Activated naive CD8-positive, alpha-beta T cell treated with anti-CD3 and anti-CD28 coated beads, Interleukin-2, amount 10 ng/mL, durations not matched to agents 7 days and 5 days (primary cell): ENCODE measurements at regions not wholly inside any gene's neighbourhood (a gene's known extent, or its start where the extent isn't known, plus 50 kb on each side); places are given as distances from the start of the nearest gene placed in this dataset.

ENCODE experiments used
- ATAC-seq: fragments of 150-1000 bp; cut with Tn5 transposase; one replicate; pipeline ENCODE4 v1.10.0; 2021; ENCODE audit warnings: low read depth, moderate library complexity
- POLR2A ChIA-PET: fragments of 350-600 bp; sonication (Branson Sonifier 250); formaldehyde crosslinking; loops from one replicate; lab custom pipeline; 2021; ENCODE audit warnings: antibody characterized with exemption; lab: Charles Lee
- DNase-seq: peaks from one replicate; pipeline ENCODE4 v3.0.0; 2021
- H3K27ac Mint-ChIP-seq: one replicate; pipeline ENCODE4 v1.8.0; 2022; ENCODE audit warnings: mild to moderate bottlenecking, mixed read lengths
- H3K27me3 Mint-ChIP-seq: one replicate; pipeline ENCODE4 v1.8.0; 2022; ENCODE audit warnings: mild to moderate bottlenecking, moderate library complexity, mixed read lengths
- H3K36me3 Mint-ChIP-seq: one replicate; pipeline ENCODE4 v1.8.0; 2021; ENCODE audit warnings: mild to moderate bottlenecking, mixed read lengths
- H3K4me1 Mint-ChIP-seq: one replicate; pipeline ENCODE4 v1.8.0; 2021; ENCODE audit warnings: mixed read lengths
- H3K4me3 Mint-ChIP-seq: one replicate; pipeline ENCODE4 v1.8.0; 2022; ENCODE audit warnings: mild to moderate bottlenecking, moderate library complexity, mixed read lengths
- H3K9me3 Mint-ChIP-seq: one replicate; pipeline ENCODE4 v1.8.0; 2021; ENCODE audit warnings: mixed read lengths

DNA sequence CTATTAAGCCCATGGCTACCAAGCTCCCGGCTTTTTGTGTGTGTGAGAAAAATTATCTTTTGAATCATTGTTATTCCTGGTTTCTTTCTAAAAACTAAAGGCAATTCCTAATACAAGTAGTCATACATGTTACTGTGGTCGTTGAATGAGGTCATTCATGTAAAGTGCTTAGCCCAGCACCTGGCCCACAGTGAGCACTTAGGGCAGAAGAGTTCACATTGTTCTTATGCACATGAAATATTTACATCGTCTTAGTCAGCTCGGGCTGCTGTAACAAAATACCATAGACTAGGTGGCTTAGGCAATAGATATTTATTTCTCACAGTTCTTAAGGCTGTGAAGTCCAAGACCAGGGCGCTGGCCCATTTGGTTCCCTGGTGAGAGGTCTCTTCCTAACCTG lies 216.1 kb downstream of the SHQ1 start:
- Mint-ChIP-seq H3K4me3 (no peak overlapping the region), H3K36me3 (peaks cover 2% of the 10 kb centered on the region), H3K27ac (no peak overlapping the region), H3K4me1 (peaks cover 28% of the 10 kb centered on the region), H3K27me3 (no peaks in the 10 kb centered on the region), H3K9me3 (peaks cover 3% of the 10 kb centered on the region)
- no peak for ATAC-seq
- POLR2A ChIA-PET = no interaction called here
- no peak for DNase-seq

DNA sequence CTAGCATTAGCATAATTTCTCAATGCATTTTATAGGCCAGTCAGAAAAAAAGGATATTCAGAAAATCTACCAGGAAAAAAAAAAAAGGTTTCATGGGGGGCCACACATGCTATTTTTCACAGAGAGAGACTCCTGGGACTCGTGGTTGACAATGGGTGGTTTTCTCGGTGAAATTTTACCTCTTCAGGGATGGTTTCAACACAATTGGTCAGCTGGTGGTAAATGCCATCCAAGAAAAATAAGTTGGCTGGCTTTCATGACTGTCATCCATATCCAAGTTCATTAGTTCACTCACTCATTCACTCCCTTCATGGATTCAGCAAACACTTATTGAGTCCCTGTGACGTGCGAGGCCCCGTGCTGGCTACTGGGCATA lies 217.3 kb downstream of the SHQ1 start:
- DNase-seq = no peak
- no peak for ATAC-seq
- H3K36me3 Mint-ChIP-seq = peaks cover 2% of the 10 kb centered on the region
- no peak overlapping the region for H3K27ac Mint-ChIP-seq
- H3K9me3 Mint-ChIP-seq = peaks cover 3% of the 10 kb centered on the region
- POLR2A ChIA-PET = no interaction called here
- peaks cover 29% of the 10 kb centered on the region for H3K4me1 Mint-ChIP-seq
- no peak overlapping the region for H3K4me3 Mint-ChIP-seq
- no peaks in the 10 kb centered on the region for H3K27me3 Mint-ChIP-seq

DNA sequence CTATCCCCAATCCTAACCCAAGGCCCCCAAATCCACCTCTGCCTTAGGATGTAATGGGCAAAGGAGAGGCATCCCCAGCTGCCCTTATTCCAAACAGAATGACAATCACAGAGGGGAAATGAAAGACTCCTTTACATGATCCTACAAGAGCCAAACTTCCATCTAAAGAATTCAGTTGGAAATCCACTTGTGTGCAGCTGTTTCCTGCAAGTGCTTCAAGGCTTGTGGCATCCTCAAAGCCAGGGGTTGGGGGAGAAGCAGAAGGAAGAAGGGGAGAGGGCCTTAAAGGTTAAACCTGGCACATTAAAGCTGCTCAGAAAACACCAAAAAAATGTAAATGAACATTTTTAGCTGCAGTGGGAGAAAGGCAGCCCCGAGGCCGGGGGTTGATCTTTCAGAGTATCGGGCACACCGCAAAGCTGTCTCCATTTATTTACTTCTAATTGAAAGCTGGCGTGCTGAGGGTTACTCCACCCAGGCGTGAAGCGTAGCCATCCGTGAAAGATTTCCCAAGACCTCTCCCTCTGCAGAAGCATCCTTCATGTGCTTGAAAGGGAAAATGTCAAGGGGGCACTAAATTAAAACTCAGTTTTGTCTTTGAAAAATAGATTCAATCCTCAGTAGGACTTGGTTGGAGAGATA lies 217.8 kb downstream of the SHQ1 start:
- POLR2A ChIA-PET = no interaction called here
- H3K36me3 Mint-ChIP-seq = peaks cover 2% of the 10 kb centered on the region
- DNase-seq (no peak), ATAC-seq (no peak)
- peaks cover 29% of the 10 kb centered on the region for H3K4me1 Mint-ChIP-seq
- no peak overlapping the region for H3K27ac Mint-ChIP-seq
- H3K4me3 Mint-ChIP-seq = no peak overlapping the region
- peaks cover 3% of the 10 kb centered on the region for H3K9me3 Mint-ChIP-seq
- H3K27me3 Mint-ChIP-seq = no peaks in the 10 kb centered on the region

DNA sequence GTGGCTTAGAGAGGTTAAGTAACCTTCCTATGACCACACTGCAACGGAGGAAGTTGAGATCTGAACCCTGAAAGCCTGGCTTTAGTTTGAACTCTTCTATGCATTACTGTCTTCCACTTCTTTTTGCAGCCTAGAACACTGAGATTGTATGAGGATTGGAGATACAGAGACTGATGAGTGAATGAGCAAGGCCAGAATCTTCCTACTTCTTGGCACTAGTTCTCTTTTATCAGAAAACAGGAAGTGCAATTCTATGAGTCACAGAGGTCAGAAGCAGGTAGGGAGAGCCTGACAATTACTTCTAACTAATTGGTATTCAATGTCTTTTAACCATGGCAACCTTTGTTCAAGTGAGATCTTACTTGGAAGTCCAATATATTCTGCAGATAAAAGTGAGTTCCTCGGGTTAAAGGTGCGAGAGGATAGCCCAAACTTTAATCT lies 219.0 kb downstream of the SHQ1 start:
- ATAC-seq (peak; percentile 86), DNase-seq (no peak)
- Mint-ChIP-seq H3K9me3 (peaks cover 3% of the 10 kb centered on the region), H3K27me3 (no peaks in the 10 kb centered on the region), H3K36me3 (peaks cover 2% of the 10 kb centered on the region), H3K4me1 (peaks cover 29% of the 10 kb centered on the region), H3K27ac (peak overlapping the region; percentile 92), H3K4me3 (peak overlapping the region; percentile 61)
- POLR2A ChIA-PET = no interaction called here

DNA sequence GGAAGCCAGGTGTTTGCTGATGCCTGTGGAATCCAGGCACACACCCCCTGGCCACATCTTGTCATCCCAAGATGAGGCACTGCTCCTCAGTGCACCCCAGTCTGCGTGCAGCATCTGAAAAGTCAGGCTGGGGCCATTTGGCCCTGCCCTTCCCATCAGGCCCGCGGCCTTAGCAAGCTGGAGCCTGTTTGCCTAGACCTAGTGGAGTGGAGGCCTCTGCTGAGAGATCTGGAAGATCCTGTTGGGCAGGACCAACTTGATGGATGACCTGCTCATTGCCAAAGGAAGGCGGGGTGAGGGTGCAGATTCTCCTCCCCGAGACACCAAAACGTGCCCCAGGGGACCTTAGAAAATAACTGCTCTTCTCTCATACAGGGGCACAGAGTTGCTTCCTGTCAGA lies 220.2 kb downstream of the SHQ1 start:
- POLR2A ChIA-PET = no interaction called here
- Mint-ChIP-seq H3K4me1 (peaks cover 29% of the 10 kb centered on the region), H3K9me3 (peaks cover 3% of the 10 kb centered on the region)

DNA sequence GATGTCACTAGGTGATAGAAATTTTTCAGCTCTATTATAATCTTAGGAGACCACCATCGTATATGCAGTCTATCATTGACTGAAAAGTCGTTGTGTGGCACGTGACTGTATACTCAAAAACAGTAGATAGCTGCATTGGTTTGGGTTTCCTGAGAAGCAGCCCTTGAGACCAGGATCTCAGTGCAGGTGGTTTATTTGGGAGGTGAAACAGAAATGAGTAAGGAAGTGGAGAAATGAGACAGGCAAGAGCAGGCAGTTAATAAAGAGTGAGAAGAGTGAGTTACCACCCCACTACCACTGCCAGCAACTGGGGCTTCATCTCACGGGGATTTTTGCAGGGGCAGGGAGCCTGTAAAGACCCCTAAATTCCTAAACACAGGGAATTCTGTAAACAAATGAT lies 221.0 kb downstream of the SHQ1 start:
- peak overlapping the region; percentile 76 for H3K27ac Mint-ChIP-seq
- no peak for DNase-seq
- no peak for ATAC-seq

More for the DNA sequence above, 220.2 kb downstream of the SHQ1 start:
- no peak for ATAC-seq
- Mint-ChIP-seq H3K27ac (peak overlapping the region; percentile 79), H3K4me3 (peak overlapping the region; percentile 19), H3K27me3 (no peaks in the 10 kb centered on the region), H3K36me3 (peaks cover 2% of the 10 kb centered on the region)
- DNase-seq = no peak

DNA sequence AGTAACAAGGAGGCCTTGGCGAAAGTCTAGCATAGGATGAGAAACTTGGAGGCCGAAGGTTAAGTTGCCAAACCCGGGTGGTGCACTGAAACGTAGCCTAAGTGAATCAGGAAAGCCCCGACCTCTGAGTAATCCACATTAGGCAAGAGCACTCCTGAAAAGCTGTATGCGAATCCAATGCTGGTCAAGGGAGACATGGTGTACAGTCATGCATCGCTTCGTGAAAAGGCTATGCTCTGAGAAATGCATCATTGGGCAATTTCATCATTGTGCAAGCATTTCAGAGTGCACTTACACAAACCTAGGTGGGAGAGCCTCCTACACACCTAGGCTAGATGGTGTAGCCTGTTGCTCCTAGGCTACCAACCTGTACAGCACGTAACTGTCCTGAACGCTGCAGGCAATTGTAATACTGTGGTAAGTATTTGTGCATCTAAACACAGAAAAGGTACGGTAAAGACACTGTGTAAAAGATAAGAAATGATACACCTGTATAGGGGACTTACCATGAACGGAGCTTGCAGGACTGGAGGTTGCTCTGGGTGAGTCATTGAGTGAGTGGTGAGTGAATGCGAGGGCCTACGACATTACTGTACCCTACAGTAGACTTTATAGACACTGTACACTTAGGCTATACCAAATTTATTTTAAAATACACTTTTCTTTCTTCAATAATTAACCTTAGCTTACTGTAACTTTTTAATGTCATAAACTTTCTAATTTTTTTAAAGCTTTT lies 222.5 kb downstream of the SHQ1 start:
- Mint-ChIP-seq H3K9me3 (peaks cover 3% of the 10 kb centered on the region), H3K4me3 (no peak overlapping the region), H3K27ac (no peak overlapping the region), H3K36me3 (peaks cover 2% of the 10 kb centered on the region), H3K27me3 (no peaks in the 10 kb centered on the region), H3K4me1 (peaks cover 29% of the 10 kb centered on the region)
- ATAC-seq = no peak
- no peak for DNase-seq
- POLR2A ChIA-PET = no interaction called here

More for the DNA sequence above, 221.0 kb downstream of the SHQ1 start:
- peaks cover 2% of the 10 kb centered on the region for H3K36me3 Mint-ChIP-seq
- POLR2A ChIA-PET = no interaction called here
- H3K4me1 Mint-ChIP-seq = peaks cover 29% of the 10 kb centered on the region
- no peaks in the 10 kb centered on the region for H3K27me3 Mint-ChIP-seq
- peaks cover 3% of the 10 kb centered on the region for H3K9me3 Mint-ChIP-seq
- peak overlapping the region; percentile 29 for H3K4me3 Mint-ChIP-seq

DNA sequence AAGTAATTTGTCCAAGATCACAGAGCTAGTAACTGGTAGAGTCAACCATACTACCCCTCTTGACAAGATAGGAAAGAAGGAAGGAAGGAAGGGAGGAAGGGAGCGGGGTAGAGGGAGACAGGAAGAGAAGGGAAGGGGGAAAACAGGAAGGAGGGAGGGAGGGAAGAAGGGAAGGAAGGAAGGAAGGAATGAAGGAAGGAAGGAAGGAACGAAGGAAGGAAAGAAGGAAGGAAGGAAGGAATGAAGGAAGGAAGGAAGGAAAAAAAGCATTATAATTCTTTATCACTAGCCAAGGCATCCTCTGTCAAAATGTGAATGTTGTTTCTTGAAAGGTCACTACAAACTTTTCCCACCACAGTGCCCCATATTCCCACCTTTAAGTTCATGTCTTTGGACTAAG lies 223.6 kb downstream of the SHQ1 start:
- Mint-ChIP-seq H3K36me3 (peaks cover 2% of the 10 kb centered on the region), H3K27me3 (no peaks in the 10 kb centered on the region), H3K27ac (no peak overlapping the region), H3K4me1 (peaks cover 24% of the 10 kb centered on the region), H3K4me3 (no peak overlapping the region), H3K9me3 (peaks cover 3% of the 10 kb centered on the region)
- DNase-seq (no peak), ATAC-seq (no peak)
- POLR2A ChIA-PET = no interaction called here

DNA sequence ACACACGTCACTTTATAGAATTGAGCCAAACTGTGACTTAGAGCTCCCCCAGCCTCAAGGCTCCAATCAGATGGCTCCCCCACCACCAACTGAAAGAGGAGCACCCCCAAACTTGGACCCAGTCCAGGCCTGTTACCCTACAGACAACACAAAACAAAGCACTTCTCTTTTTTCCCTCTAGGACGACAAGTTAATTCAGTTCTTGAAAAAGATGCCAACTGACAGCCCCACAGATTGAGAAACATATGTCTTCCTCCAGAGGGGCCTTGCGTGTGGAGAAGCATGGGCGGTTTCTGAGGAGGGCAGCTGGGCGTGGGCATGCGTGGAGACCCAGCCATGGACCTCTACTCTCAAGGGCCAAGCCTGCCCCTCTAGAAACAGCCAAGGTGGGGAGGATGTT lies 229.5 kb downstream of the SHQ1 start:
- Mint-ChIP-seq H3K27me3 (no peaks in the 10 kb centered on the region), H3K4me3 (no peak overlapping the region), H3K27ac (no peak overlapping the region), H3K36me3 (peaks cover 2% of the 10 kb centered on the region), H3K9me3 (peaks cover 7% of the 10 kb centered on the region), H3K4me1 (peaks cover 12% of the 10 kb centered on the region)
- DNase-seq (no peak), ATAC-seq (no peak)
- POLR2A ChIA-PET = no interaction called here

DNA sequence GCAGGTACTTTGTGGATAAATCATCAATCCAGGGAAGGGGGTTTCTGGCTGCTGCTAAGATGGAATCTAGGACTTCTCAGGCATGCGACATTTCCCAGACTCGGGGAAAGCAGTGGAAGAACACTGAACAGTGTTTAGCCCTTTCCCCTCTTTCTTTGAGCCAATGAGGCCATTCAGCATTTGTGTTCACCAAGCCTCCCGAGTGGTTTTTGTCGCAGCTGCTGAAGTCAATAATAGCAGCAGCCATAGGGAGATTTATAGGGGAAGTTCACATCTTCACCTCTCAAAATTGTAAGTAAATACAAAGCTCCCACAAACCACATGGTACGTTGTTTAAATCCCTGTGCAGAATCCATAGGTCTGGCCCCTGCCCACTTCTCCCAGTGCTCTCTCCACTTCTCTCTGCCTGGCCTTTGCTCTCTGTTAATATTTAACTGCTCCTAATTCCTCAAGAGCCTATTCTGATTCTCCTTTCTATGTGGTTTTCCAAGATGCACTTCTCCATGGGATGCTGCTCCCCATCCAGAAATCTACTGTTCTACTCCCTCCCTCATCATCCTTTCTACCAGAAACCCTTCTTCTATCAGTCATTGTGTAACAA lies 230.7 kb downstream of the SHQ1 start:
- no peak for DNase-seq
- H3K27me3 Mint-ChIP-seq = no peaks in the 10 kb centered on the region
- H3K4me1 Mint-ChIP-seq = peaks cover 12% of the 10 kb centered on the region
- no peak overlapping the region for H3K4me3 Mint-ChIP-seq
- peaks cover 2% of the 10 kb centered on the region for H3K36me3 Mint-ChIP-seq
- ATAC-seq = no peak
- H3K27ac Mint-ChIP-seq = no peak overlapping the region
- H3K9me3 Mint-ChIP-seq = peaks cover 7% of the 10 kb centered on the region
- POLR2A ChIA-PET = no interaction called here

DNA sequence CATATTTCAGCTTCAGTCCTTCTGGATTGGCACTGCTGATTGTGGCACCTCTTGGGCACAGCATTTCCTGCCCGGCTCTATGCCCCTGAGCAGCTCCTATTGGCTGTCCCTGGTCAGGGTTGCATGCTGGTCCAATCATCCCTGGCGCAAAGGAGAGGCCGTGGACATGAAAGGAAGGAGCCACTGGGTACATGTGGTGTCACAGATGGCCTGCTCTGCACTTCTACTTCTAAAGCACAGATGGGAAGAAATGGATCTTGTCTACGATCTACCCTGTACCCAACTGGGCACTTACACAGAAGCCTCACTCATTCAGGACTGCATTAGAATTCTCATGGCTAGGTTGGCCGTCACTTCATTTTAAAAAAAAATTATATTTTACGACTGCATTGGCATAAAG lies 232.5 kb downstream of the SHQ1 start:
- POLR2A ChIA-PET = no interaction called here
- ATAC-seq (no peak), DNase-seq (no peak)
- H3K4me1 Mint-ChIP-seq = peaks cover 12% of the 10 kb centered on the region
- peaks cover 2% of the 10 kb centered on the region for H3K36me3 Mint-ChIP-seq
- H3K27me3 Mint-ChIP-seq = no peaks in the 10 kb centered on the region
- H3K27ac Mint-ChIP-seq = no peak overlapping the region
- H3K4me3 Mint-ChIP-seq = no peak overlapping the region
- H3K9me3 Mint-ChIP-seq = peaks cover 5% of the 10 kb centered on the region

DNA sequence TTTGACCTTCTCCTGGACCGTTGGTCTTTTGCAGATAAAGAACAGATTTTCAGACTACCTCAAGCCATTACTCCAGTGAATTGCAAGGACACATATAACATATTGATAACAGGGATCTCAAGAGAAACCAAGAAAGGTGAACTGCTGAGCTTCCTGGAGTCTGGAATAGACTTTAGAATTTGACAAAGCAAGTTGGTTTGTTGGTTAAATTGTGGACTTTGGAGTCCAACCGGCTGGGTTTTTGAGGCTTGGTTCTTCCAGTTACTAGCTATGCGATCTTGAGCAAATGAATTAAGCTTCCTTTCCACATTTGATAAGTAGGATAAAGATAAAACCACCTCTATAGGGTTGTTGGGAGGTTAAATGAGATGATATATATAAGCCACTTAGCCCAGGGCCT lies 233.1 kb downstream of the SHQ1 start:
- H3K27me3 Mint-ChIP-seq = no peaks in the 10 kb centered on the region

DNA sequence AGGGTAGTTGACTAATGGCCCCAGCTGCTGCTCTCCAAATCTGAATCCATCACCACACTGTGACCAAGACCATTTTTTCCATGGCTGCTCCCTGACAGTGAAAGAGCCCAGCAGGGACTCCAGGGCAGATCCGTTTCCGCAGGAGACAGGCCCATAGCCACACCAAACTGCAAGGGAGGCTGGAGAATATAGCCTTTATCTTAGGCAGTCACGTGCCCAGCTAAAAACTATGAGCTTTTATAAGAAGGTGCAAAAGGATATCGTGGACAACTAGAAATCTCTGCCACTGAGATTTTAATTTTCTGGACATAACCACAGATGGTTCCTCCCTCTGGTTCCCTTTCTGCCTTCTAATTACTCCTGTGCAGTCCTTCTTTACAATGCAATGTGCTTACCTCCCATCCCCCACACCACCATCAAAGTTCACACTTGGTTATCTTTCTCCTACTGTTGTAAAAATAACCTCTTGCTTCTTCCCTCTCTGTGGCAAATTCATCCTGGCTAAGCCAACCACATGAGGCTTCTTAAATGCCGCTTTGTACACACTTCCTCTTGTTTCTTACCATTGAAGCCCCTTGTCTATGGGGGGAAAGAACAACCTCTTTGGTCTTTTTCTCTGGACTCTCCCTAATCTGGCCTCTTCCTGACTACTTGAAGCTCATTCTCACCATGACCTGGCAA lies 233.7 kb downstream of the SHQ1 start:
- DNase-seq (no peak), ATAC-seq (no peak)
- H3K9me3 Mint-ChIP-seq = peaks cover 5% of the 10 kb centered on the region
- H3K27ac Mint-ChIP-seq = no peak overlapping the region
- peaks cover 2% of the 10 kb centered on the region for H3K36me3 Mint-ChIP-seq
- H3K4me3 Mint-ChIP-seq = peak overlapping the region; percentile 6
- H3K27me3 Mint-ChIP-seq = no peaks in the 10 kb centered on the region
- POLR2A ChIA-PET = no interaction called here
- peaks cover 12% of the 10 kb centered on the region for H3K4me1 Mint-ChIP-seq

More for the DNA sequence above, 233.1 kb downstream of the SHQ1 start:
- peaks cover 2% of the 10 kb centered on the region for H3K36me3 Mint-ChIP-seq
- H3K9me3 Mint-ChIP-seq = peaks cover 5% of the 10 kb centered on the region
- DNase-seq (no peak), ATAC-seq (no peak)
- H3K4me1 Mint-ChIP-seq = peaks cover 12% of the 10 kb centered on the region
- H3K27ac Mint-ChIP-seq = no peak overlapping the region
- peak overlapping the region; percentile 6 for H3K4me3 Mint-ChIP-seq
- POLR2A ChIA-PET = no interaction called here
